PC-9 (cell line): ENCODE measurements at regions not wholly inside any gene's neighbourhood (a gene's known extent, or its start where the extent isn't known, plus 50 kb on each side); places are given as distances from the start of the nearest gene placed in this dataset.

ENCODE experiments used
- EZH2 ChIP-seq: fragments of 200-600 bp; sonication (generic); IDR thresholded peaks from 2 replicates; pipeline ENCODE4 v1.8.0; 2017; ENCODE audit warnings: antibody characterized with exemption, low read depth
- TF ChIP-seq, protein P1 (sequence below): fragments of 200-600 bp; sonication (generic); conservative IDR thresholded peaks from 2 replicates; pipeline ENCODE4 v1.6.1; 2017; ENCODE audit warnings: mixed run types, antibody characterized with exemption, mild to moderate bottlenecking, moderate library complexity

DNA sequence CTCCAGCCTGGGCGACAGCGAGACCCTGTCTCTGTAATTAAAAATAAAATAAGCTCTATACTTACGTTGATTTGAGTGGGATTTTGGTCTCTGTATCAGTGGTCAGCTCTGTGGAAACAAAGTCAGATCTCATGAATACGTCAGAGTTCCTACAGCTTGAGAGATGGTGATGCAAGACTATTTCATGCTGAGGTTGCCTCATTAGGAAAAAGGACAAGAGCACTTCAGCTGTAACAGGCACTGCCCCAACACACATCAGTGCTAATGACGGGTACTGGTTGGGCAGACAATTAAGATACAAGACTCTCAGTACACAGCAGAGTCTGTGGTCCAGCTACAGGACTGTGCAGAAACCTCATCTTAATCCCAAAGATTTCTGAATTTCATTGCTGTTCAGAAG is 246.4 kb upstream of the AMIGO2 start:
- TF ChIP-seq EZH2 = no peak
- TF ChIP-seq, protein P1, sequence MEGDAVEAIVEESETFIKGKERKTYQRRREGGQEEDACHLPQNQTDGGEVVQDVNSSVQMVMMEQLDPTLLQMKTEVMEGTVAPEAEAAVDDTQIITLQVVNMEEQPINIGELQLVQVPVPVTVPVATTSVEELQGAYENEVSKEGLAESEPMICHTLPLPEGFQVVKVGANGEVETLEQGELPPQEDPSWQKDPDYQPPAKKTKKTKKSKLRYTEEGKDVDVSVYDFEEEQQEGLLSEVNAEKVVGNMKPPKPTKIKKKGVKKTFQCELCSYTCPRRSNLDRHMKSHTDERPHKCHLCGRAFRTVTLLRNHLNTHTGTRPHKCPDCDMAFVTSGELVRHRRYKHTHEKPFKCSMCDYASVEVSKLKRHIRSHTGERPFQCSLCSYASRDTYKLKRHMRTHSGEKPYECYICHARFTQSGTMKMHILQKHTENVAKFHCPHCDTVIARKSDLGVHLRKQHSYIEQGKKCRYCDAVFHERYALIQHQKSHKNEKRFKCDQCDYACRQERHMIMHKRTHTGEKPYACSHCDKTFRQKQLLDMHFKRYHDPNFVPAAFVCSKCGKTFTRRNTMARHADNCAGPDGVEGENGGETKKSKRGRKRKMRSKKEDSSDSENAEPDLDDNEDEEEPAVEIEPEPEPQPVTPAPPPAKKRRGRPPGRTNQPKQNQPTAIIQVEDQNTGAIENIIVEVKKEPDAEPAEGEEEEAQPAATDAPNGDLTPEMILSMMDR = no peak
